ENCODE measurements at regions not wholly inside any gene's neighbourhood (a gene's known extent, or its start where the extent isn't known, plus 50 kb on each side); places are given as distances from the start of the nearest gene placed in this dataset.

DNA sequence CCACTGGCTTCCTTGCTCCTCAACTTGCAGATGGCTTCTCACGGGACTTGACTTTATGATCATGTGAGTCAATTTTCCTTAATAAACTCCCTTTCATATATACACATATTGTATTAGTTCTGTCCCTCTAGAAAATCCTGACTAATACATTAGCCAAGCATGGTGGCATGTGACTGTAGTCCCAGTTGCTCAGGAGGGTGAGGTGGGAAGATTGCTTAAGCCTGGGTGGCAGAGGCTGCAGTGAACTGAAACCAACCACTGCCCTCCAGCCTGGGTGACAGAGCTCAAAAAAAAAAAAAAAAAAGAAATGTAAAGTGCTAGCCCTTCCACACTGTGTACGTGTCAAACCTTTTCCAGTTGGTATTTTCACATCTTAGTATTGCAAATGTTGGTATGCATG, 857.0 kb downstream of the LTN1 start:
- TF ChIP-seq, protein P1, sequence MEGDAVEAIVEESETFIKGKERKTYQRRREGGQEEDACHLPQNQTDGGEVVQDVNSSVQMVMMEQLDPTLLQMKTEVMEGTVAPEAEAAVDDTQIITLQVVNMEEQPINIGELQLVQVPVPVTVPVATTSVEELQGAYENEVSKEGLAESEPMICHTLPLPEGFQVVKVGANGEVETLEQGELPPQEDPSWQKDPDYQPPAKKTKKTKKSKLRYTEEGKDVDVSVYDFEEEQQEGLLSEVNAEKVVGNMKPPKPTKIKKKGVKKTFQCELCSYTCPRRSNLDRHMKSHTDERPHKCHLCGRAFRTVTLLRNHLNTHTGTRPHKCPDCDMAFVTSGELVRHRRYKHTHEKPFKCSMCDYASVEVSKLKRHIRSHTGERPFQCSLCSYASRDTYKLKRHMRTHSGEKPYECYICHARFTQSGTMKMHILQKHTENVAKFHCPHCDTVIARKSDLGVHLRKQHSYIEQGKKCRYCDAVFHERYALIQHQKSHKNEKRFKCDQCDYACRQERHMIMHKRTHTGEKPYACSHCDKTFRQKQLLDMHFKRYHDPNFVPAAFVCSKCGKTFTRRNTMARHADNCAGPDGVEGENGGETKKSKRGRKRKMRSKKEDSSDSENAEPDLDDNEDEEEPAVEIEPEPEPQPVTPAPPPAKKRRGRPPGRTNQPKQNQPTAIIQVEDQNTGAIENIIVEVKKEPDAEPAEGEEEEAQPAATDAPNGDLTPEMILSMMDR (IDR thresholded peaks at IDR 0.05): no peak
- no peak for TF ChIP-seq EP300 (IDR thresholded peaks at IDR 0.05)
